ENCODE measurements at regions not wholly inside any gene's neighbourhood (a gene's known extent, or its start where the extent isn't known, plus 50 kb on each side); places are given as distances from the start of the nearest gene placed in this dataset.

DNA sequence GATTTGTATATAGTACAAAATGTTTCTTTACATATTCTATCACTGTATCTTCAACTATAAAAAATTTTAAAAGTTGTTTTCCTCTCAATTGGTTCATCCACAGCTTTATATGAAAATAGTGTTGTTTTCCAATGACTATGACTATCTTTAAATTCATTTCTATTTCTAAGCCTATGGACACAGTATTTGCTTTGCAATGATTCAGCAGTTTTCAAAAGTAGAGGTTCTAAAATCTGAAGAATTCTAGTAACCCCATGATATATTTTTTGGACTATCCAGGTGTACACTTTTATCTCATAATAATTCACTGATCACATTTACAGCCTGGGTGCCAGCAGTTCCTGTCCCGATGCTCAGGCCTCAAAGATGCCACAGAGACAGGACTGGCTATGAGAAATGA, 118.4 kb upstream of the PTPRR start:
- Histone ChIP-seq H2AFZ (replicated peaks; ENCODE audit: low read length, poor library complexity) (no peak overlapping the region), H3K9ac (ENCODE audit: low read depth, low read length) (no peak overlapping the region), H2BK120ac (ENCODE audit: low read depth, low read length) (no peak overlapping the region), H3K18ac (ENCODE audit: low read depth, low read length) (no peak overlapping the region), H3K4ac (ENCODE audit: low read depth, low read length) (no peak overlapping the region), H2AK5ac (ENCODE audit: low read depth, low read length) (no peak overlapping the region), H2BK5ac (ENCODE audit: low read depth, low read length, poor library complexity, severe bottlenecking) (no peak overlapping the region), H3K23ac (ENCODE audit: low read depth, low read length) (no peak overlapping the region), H4K8ac (ENCODE audit: low read depth in 2 of 2, low read length in 2 of 2) (no peak overlapping the region), H4K20me1 (ENCODE audit: insufficient read depth, low read length) (no peaks in the 10 kb centered on the region), H2BK20ac (ENCODE audit: low read depth, low read length) (no peak overlapping the region), H3K27me3 (ENCODE audit: control insufficient read depth, insufficient read depth, low read length) (no peaks in the 10 kb centered on the region), H3K4me3 (ENCODE audit: insufficient read depth, low read depth, low read length) (no peak overlapping the region), H3K9me3 (ENCODE audit: control insufficient read depth, insufficient read depth, low read length) (peaks cover 5% of the 10 kb centered on the region), H2AK9ac (replicated peaks; ENCODE audit: low read depth, low read length, poor library complexity) (no peak overlapping the region), H3K36me3 (ENCODE audit: control insufficient read depth, insufficient read depth, low read length) (no peaks in the 10 kb centered on the region), H4K5ac (ENCODE audit: low read depth, low read length) (no peak overlapping the region), H3K4me1 (ENCODE audit: control insufficient read depth, insufficient read depth, low read length) (no peaks in the 10 kb centered on the region), H3K56ac (ENCODE audit: extremely low read depth, insufficient read depth, low read length) (no peak overlapping the region), H3K14ac (replicated peaks; ENCODE audit: low read depth, low read length) (no peak overlapping the region), H3K79me1 (ENCODE audit: low read depth in 1 of 2, low read length in 2 of 2) (no peaks in the 10 kb centered on the region), H3K9me1 (ENCODE audit: insufficient read depth, low read length) (no peaks in the 10 kb centered on the region), H3K4me2 (ENCODE audit: low read depth, low read length) (no peak overlapping the region), H4K91ac (ENCODE audit: insufficient read depth, low read depth, low read length) (no peak overlapping the region), H2BK15ac (ENCODE audit: low read depth, low read length) (no peak overlapping the region), H3K27ac (ENCODE audit: insufficient read depth, low read length) (no peak overlapping the region)
- no TSS peak for BruUV-seq (replicated peaks)
- dilution Hi-C loops (cut with HindIII; ENCODE audit: low sequenced_read_pairs, unreplicated experiment) (no loop called here), intact Hi-C loops (cut with micrococcal nuclease) (no loop called here), in situ Hi-C loops (cut with MboI; ENCODE audit: low sequenced_read_pairs) (no loop called here)
- TF ChIP-seq BHLHE40 (IDR thresholded peaks at IDR 0.05; ENCODE audit: low read depth, low read length) (no peak), CHD1 (IDR thresholded peaks at IDR 0.05; ENCODE audit: low read depth, low read length) (no peak), FOS (IDR thresholded peaks at IDR 0.05; ENCODE audit: low read depth, low read length) (no peak), NFE2L2 (IDR thresholded peaks at IDR 0.05; ENCODE audit: low read depth, low read length) (peak; percentile 45; the same call in 1 of the 2 replicates), USF2 (IDR thresholded peaks at IDR 0.05; ENCODE audit: low read depth, low read length) (no peak), RAD21 (IDR thresholded peaks at IDR 0.05; ENCODE audit: low read length) (no peak)
- CTCF ChIA-PET = no interaction called here
- DNase-seq = no peak
- ATAC-seq (ENCODE audit: low read depth) = no peak
- WGBS, 2 experiments (ENCODE audit: extremely low coverage in 2 of 2, insufficient read length in 1 of 2) = no CpG with 5 or more reads among the region's 1 CpG
- POLR2A ChIA-PET (ENCODE audit: unreplicated experiment) = no interaction called here

Data from IMR-90 (cell line).